WTC11 (cell line): ENCODE measurements at regions not wholly inside any gene's neighbourhood (a gene's known extent, or its start where the extent isn't known, plus 50 kb on each side); places are given as distances from the start of the nearest gene placed in this dataset.

ENCODE experiments used
- ELF4 ChIP-seq: sonication (generic); formaldehyde crosslinking; IDR thresholded peaks from 2 replicates; pipeline ENCODE4 v1.8.1; 2022; ENCODE audit warnings: low read depth, mild to moderate bottlenecking, moderate library complexity, missing genetic modification reagents
- FOXK1 ChIP-seq: sonication (generic); formaldehyde crosslinking; IDR thresholded peaks from 2 replicates; pipeline ENCODE4 v1.8.0; 2022; ENCODE audit warnings: mild to moderate bottlenecking, moderate library complexity, missing genetic modification reagents
- IRF2 ChIP-seq: sonication (generic); formaldehyde crosslinking; IDR thresholded peaks from 2 replicates; pipeline ENCODE4 v1.8.0; 2022; ENCODE audit warnings: low read depth, missing genetic modification reagents, borderline replicate concordance
- STAT6 ChIP-seq: sonication (generic); formaldehyde crosslinking; conservative IDR thresholded peaks from 2 replicates; pipeline ENCODE4 v1.8.1; 2023; ENCODE audit warnings: mild to moderate bottlenecking, low read depth, missing genetic modification reagents, moderate library complexity
- TP53 ChIP-seq: sonication (generic); formaldehyde crosslinking; IDR thresholded peaks from 2 replicates; pipeline ENCODE4 v1.8.1; 2023; ENCODE audit warnings: mild to moderate bottlenecking, missing genetic modification reagents
- USF1 ChIP-seq: sonication (generic); formaldehyde crosslinking; IDR thresholded peaks from 2 replicates; pipeline ENCODE4 v1.8.0; 2022; ENCODE audit warnings: mild to moderate bottlenecking, missing genetic modification reagents
- ZBTB21 ChIP-seq: sonication (generic); formaldehyde crosslinking; IDR thresholded peaks from 2 replicates; pipeline ENCODE4 v1.8.1; 2023; ENCODE audit warnings: mild to moderate bottlenecking, missing genetic modification reagents, borderline replicate concordance
- TF ChIP-seq, protein P1 (sequence below): sonication (generic); formaldehyde crosslinking; IDR thresholded peaks from 2 replicates; pipeline ENCODE4 v1.8.0; 2022; ENCODE audit warnings: mild to moderate bottlenecking, missing genetic modification reagents
- TF ChIP-seq, protein P2 (sequence below): fragments of 200-600 bp; IDR thresholded peaks from 2 replicates; pipeline ENCODE4 v1.8.0; 2022; ENCODE audit warnings: antibody characterized with exemption
- TF ChIP-seq, protein P3 (sequence below): sonication (generic); formaldehyde crosslinking; IDR thresholded peaks from 2 replicates; pipeline ENCODE4 v1.8.1; 2022; ENCODE audit warnings: low read depth, mild to moderate bottlenecking, moderate library complexity, missing genetic modification reagents, borderline replicate concordance

DNA sequence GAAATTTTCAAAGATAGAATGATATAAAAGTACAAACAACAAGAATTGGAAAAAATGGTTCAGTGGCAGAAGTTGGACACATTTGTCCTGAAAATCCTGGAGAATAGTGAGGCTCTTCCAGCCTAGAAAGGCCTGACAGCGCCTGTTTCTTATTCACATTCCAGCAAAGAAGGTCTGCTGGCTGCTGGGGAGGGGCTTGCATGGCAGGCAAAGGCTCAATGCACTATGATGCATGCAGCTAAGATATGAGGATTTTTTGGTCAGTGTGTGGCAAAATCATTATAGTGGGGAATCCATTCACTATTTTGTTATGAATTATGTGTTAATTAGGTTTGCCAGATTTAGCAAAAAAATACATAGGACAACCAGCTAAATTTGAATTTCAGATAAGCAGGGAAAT lies 243.9 kb upstream of the SLC30A5 start:
- TF ChIP-seq, protein P1, sequence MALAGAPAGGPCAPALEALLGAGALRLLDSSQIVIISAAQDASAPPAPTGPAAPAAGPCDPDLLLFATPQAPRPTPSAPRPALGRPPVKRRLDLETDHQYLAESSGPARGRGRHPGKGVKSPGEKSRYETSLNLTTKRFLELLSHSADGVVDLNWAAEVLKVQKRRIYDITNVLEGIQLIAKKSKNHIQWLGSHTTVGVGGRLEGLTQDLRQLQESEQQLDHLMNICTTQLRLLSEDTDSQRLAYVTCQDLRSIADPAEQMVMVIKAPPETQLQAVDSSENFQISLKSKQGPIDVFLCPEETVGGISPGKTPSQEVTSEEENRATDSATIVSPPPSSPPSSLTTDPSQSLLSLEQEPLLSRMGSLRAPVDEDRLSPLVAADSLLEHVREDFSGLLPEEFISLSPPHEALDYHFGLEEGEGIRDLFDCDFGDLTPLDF (CRISPR knock-in tag), result no peak
- TF ChIP-seq, protein P2, sequence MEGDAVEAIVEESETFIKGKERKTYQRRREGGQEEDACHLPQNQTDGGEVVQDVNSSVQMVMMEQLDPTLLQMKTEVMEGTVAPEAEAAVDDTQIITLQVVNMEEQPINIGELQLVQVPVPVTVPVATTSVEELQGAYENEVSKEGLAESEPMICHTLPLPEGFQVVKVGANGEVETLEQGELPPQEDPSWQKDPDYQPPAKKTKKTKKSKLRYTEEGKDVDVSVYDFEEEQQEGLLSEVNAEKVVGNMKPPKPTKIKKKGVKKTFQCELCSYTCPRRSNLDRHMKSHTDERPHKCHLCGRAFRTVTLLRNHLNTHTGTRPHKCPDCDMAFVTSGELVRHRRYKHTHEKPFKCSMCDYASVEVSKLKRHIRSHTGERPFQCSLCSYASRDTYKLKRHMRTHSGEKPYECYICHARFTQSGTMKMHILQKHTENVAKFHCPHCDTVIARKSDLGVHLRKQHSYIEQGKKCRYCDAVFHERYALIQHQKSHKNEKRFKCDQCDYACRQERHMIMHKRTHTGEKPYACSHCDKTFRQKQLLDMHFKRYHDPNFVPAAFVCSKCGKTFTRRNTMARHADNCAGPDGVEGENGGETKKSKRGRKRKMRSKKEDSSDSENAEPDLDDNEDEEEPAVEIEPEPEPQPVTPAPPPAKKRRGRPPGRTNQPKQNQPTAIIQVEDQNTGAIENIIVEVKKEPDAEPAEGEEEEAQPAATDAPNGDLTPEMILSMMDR, result no peak
- TF ChIP-seq, protein P3, sequence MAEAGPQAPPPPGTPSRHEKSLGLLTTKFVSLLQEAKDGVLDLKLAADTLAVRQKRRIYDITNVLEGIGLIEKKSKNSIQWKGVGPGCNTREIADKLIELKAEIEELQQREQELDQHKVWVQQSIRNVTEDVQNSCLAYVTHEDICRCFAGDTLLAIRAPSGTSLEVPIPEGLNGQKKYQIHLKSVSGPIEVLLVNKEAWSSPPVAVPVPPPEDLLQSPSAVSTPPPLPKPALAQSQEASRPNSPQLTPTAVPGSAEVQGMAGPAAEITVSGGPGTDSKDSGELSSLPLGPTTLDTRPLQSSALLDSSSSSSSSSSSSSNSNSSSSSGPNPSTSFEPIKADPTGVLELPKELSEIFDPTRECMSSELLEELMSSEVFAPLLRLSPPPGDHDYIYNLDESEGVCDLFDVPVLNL, result no peak
- TF ChIP-seq IRF2 (CRISPR knock-in tag) (no peak), TP53 (CRISPR knock-in tag) (no peak), FOXK1 (CRISPR knock-in tag) (no peak), ELF4 (no peak), USF1 (CRISPR knock-in tag) (no peak), STAT6 (CRISPR knock-in tag) (no peak), ZBTB21 (no peak)
